NCI-H748 (cell line): ENCODE measurements at regions not wholly inside any gene's neighbourhood (a gene's known extent, or its start where the extent isn't known, plus 50 kb on each side); places are given as distances from the start of the nearest gene placed in this dataset.

Experiments used
- DNase-seq: peaks from one replicate; lab custom pipeline; 2025; ENCODE audit not compliant: unreplicated experiment; lab: John Stamatoyannopoulos, UW

DNA sequence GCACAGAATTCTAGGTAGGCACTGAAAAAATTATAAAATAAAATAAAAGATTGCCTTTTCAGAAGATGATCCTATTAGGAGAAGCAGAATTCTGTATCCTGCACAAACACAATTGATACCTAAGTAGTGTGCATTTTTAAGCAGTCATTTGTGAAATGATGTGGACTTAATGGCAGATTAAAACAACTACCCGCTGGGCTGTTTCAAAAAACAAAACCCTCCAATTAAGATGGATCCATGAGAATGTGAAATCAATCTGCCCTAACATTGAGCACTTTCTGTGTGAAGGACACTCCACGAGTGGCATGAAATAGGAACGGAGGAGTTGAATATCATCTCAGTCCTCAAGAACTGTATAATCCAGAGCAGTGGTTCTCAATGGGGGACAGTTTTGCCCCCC is 1012.8 kb upstream of the EEF2KMT start:
- DNase-seq = no peak

DNA sequence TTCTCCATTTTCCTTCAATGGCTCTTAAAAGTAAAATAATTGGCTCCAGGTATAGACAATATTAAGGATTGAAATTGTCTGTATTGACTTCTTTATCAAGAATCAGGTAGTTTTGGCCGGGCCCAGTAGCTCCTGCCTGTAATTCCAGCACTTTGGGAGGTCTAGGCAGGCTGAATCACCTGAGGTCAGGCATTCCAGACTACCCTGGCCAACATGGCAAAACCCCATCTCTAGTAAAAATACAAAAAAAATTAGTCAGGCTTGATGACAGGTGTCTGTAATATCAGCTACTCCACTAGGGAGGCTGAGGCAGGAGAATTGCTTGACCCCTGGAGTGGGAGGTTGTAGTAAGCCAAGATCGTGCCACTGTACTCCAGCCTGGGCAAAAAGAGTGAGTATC is 1008.5 kb upstream of the EEF2KMT start:
- DNase-seq = no peak

DNA sequence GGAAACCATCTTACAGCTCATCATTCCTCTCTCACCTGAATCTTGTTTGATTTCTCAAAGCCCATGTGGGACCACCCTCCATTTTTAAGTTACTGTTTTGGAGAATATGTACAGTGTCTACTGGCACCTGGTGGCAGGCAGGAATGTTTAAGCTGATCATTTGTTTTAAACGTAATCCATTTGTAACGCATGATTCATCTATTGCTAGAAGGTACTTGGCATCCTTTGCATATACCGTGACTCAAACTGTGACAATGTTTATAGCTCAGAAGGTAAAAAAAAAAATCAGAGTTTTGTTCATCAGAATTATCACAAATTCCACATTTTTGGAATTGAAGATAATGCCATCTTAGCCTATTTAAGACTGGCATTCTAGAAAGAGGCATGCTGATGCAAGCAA is 1007.5 kb upstream of the EEF2KMT start:
- DNase-seq = no peak

DNA sequence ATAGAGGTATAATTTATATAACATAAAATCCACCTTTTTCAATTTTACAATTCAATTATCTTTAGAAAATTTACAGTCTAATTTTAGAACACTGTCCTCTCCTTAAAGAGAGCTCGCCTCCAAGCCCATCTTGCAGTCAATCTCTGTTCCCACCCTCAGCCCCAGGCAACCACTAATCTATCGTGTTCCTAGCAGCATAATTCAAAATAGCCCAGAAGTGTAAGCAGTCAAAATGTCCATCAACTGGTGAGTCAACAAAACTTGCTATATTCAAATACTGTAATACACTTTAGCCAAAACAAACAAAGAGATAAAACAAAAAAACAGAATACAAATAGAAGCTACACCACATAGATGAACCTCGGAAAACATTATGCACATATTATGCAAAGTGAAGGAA is 1006.8 kb upstream of the EEF2KMT start:
- DNase-seq = no peak

DNA sequence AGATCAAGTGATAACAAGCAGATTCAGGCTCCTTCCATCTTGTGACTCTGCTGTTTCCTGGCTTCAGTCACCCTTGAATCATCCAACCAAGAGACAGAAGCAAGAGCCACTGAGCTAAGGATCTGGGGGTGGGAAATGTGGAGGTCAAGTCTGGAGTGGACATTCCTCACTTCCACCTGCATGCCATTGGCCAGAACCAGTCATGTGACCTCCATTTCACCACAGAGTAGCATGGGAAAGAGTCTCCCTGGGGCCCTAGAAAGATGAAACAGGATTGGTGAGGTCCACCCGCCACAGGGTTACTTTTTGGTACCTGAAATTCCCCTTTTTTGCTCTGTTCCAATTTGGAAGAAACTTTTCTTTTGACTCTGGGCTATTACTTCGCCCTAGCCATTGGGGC is 1006.0 kb upstream of the EEF2KMT start:
- DNase-seq = no peak

DNA sequence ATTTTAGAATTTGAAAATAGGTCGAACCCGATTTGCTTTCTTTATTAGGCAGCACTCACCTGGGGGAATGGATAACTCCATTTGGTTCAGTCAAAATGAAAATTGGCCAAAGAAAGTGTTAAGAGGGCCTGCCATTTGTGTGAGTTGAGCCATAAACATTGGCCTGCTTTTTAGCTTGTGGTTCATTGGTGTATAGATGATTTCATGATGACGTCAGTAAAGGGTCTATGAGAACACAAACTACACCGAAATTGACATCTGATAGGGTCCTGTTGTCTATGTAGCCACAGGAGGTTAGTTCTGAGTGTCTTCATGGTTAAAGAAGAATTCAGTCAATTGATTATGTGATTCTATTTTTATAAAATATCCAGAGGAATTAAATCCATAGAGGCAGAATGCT is 1001.5 kb upstream of the EEF2KMT start:
- no peak for DNase-seq

DNA sequence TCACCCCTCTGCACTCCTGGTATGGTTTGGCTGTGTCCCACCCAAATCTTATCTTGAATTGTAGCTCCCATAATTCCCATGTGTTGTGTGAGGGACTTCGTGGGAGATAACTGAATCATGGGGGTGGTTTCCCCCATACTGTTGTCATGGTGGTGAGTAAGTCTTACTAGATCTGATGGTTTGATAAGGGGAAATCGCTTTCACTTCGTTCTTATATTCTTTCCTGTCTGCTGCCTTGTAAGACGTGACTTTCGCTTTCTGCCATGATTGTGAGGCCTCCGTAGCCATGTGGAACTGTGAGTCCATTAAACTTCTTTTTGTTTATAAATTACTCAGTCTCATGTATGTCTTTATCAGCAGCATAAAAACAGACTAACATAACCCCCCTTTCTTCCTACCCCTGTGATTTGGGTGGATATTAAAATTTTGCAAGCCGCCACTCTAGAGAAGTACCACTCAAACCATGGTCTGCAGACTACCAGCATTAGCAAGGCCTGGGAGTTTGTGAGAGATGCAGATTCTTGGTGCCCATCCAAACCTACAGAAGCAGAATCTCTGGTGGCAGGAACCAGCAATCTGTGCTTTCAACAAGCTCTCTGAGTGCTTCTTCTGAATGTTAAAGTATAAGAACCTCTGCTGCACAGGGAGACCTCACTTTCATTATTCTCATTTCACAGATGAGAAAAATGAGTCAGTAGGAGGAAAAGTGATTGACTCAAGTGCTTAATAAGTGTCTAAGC is 999.5 kb upstream of the EEF2KMT start:
- no peak for DNase-seq

DNA sequence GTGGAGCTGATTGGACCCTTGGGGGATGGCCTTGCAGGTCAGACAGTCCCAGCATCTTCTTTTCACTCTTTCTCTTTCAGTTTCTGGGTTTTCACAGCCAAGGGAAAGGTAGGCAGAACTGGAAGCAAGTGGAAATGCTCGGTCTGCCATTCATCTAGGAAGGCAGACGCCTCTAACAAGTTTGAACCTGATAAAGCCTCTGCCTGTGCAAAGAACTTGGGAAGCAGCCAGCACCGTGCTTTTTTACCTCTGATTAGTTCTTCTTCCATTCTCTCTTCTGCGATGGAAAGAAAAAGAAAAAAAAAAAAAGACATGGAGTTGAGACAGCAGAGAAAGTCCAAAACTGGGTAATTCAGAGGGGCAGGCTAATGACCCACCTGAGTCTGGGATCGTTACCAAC is 997.8 kb upstream of the EEF2KMT start:
- DNase-seq = no peak

DNA sequence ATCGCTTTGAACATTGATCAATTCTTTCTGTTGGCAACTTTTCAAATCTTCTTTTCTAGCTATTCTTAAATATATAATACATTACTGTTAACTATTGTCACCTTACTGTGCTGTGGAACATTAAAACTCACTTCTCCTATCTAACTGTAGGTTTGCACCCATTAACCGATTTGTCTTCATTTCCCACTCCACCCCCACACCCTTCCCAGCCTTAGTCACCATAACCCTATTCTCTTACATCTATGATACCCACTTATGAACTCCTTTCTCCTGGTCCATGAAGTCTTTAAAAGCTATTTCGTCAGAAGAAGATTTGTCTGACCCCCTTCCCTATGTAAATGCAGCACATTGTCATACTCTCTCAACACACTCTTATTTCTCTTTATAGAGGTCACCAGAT is 993.4 kb upstream of the EEF2KMT start:
- no peak for DNase-seq

DNA sequence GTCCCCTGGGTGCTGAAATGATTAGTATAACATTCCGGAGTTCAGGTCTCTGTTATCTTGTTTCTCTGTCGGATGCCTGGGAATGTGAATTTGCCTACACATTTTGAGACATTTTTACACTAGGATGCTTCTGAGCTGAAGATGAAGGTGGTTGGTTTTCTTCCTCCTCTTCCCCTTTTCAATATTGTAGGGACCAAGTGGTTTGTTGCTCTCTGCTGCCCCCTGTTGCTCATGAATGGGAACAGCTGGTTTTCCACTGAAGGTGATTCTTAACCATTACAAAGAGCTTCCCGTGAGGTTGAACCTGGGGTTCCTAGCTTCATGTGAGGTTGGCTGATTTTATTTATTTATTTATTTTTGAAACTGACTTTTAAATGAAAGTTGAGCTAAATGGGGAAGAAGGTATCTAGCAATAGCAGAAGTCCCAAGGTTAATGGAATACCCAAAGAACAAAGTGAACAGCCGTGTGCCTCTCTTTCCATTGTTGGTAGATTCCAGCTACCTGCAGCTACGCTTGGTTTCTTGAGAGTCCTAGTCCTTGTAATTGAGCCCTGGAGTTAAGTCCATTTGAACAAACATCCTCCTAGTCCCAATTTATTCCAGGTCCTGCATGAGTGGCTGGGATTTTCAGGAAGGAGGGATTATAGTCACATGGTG is 983.9 kb upstream of the EEF2KMT start:
- peak; percentile 39 for DNase-seq

DNA sequence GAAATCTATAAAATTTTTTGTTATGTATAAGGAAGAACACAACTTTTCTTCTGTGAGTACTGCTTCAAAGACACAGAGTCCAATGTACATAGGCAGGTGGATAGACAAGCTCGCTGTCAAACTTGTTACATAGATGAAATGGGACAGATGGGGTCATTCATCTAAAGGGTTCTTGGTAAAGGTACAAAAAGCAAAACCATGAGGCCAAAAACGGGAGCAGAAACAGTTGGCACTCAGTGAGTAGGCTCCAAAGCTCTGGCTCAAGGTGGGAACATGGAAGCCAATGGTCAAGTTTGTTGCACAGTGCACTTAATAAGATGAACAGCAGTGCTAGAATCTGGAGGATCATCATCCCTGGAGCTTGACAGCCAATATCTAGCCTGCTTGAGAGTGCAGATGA is 979.0 kb upstream of the EEF2KMT start:
- DNase-seq = no peak

DNA sequence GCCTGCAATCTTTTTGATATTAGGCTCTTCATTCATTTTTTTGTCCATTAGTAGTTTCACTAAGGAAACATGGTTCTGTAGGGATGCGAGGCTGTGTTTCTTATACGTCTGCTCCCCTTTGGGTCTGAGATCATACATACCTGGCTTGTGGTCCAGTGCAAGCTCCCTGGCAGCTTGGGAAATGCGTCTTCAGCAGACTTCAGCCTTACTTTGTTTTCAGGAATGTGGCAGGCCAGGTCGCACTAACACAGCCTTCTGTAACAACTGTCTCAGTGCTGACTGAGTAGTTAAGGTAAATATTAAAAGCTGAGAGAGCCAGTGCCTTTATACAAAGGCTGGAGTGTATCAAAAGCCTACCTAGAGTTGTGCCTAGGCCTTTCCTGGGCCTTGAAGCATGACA is 970.5 kb upstream of the EEF2KMT start:
- DNase-seq = no peak

DNA sequence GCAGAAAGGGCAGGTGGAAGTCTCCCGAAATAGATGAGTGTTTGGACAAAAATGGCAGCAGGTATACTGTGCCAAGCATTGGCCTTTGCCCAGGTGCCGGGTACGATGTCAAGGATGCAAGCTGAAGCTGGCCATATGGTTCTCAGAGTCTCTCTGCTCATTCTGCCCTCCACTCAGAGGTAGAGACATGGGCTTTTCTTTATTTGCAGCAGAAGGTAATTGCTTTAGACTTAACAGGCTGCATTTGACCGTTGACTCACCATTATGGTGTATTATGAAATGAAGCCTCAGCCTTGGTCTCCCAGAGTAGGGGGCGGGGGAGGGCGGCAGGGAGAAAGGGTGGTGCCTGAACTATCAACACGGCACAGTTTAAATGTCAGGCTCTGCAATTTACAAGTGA is 969.1 kb upstream of the EEF2KMT start:
- no peak for DNase-seq

DNA sequence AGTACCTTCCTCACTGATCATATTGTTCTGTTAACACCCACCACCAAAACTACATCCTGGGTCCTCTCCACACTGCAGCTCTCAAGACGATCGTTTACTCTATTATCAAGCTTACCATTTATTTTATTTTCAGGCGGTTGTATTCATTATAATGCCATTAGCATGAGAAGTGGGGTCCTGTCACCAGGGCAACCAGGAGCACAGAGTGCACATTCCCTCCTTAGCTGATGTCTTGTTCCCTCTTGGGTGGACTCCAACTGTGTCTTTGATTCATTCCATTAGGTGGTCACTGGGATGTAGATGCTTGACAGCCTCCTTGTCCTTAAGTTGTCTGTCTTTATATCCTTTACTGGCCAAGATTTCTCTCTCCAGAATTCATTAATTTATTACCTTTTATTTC is 965.9 kb upstream of the EEF2KMT start:
- no peak for DNase-seq

DNA sequence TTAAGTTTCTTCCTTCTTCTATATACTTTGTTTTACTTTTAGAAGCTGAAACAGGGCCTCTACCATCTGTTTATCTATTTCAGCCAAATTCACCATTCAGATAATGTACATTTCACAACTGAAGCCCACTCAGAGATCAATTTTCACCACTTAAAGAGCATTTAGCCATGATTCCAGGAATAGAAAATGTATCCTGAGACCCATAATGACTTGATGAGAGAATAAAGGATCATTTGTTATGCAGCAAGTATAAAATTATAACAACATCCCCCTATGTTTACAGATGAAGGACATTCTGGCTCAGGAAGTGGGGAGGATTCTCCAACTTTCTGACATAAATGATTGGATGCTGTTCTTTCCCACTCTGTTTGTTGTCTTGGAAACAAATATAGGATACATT is 962.1 kb upstream of the EEF2KMT start:
- DNase-seq = peak; percentile 56

DNA sequence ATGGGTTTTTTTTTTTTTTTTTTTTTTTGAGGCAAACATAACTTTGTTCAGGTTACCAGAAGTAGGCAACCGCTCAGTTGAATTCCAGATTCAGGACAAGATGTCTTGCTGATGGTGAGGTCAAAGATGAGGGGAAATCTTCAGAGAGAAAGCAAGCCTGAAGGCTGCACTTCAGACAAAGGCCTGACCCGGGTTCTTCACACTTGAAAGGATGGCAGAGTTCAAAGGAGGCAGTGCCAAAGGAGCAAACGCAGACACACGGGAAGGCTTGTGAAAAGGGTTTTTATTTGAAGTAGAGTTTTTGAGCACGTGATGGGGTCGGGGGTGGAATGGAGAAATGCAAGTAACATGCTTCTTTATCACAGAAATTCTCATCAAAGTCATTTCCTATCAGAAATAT is 960.2 kb upstream of the EEF2KMT start:
- DNase-seq = no peak

DNA sequence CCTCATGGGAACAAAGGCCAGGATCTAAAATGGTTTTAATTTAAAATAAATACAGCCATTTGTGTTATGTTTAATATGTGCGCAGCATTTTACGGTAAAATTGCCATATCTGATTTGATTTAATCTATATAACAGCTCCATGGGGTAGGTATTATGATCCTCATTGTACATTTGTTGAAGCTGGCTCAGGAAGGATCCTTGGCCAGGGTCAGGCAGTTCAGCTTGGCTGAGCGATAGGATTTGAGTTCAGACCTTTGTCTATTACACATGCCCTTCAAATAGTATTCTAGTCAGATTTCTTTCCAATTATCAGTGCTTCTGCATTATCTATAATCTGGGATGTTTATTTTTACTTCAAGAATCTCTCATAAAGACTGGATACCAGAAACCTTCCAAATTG is 950.4 kb upstream of the EEF2KMT start:
- DNase-seq = no peak

DNA sequence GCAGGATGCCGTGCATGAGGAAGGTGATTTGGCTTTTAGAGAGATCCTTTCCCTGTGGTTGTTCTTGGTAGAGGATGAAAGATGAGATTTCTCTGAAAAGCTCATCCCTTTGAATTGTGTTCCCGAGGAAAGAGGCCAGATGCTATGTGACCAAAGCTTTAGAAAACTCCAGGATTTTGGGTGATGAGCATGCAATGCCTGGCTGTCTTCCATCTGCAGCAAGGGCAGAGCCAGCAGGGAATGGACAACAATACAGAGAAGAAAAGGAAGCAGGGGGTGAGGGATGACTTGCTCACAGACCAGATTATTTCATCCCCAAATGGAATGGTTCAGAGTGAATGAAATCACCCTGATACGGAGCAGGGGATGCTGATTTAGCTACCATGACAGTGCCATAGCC is 949.7 kb upstream of the EEF2KMT start:
- DNase-seq = no peak

DNA sequence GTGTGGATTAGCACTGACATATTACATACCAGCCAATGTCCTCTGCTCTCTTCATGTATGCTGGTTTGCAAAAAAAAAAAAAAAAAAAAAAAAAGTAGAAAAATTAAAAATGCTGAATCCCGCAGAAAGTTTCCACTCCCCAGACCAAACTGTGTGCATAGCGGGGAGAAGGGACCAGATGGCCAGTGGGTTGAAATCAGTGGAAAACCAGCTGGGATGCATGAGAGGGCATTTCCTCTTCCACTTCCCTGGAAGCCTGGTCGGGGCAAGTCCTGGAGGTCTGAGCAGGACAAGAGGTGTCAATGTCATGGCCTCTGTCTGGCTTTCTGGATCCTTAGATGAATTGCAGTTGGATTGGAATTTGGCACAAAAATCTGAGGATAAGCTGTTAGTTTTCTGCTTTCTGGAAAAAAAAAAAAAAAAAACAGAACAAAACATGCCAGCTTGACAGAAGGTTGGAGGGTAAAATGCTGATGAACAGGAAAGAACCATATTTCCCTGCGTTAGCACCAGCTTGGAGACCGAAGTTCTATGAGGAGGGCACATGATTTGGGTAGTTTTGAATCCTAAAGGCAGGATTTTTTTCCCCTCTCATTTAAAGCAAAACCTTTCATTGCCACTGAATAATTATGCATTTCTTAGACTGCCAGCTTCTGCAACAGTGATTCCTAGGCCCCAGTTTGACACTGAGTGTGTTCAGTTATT is 941.5 kb upstream of the EEF2KMT start:
- DNase-seq = no peak

DNA sequence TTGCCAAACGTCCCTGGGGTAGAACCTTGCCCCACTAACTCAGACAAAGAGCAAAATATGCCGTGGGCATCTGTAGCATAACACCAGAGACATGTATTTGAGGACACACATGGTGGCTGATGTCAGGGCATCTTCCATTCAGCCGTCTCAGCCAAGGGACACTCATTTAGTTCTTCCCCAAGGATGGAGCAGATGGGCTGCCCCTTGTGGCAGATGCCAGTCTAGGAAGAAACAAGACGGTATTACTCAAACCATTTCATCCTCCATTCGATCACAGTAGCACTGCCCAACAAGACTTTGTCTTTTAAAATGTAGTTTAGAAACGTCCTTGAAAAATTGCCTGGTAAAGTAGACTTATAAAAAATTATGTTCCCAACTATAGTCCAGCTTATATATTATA is 937.6 kb upstream of the EEF2KMT start:
- DNase-seq = no peak

DNA sequence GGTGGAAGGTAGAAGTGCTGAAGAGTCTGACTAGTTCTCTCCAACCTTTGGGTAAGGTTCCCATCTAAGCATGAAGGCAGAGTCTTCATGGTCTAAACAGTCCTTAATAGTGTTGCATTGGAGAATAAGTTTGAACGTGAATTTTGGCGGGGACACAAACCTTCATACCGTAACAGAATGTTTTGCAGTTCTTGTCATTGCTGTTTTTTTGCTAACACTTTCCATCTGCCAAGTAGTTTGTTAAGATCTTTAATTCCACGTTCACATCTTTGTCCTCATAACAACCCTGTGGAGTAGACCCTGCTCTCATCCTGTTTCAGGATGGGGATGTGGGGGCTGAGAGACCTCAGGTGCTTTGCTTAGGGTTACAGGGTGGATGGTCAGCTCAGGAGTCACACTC is 936.9 kb upstream of the EEF2KMT start:
- DNase-seq = no peak

DNA sequence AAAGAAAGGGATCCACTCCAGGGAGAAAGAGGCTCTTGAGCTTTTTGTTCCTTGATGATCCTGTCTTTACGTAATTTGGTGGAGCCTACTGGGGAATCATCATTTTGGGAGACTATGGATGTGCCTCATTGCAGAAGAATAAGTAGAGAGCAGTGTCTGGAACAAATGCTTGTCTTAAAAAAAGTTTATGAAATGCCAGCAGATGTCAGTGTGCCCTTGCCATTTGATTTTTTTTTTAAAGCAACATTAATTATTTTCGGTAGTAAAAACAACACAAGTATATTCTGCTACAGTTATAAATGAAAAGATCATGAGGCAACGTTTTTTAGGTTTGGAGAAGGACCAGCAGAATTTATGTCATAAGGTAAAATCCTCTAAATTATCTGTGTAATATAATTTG is 934.8 kb upstream of the EEF2KMT start:
- no peak for DNase-seq
